HG02981 (cell line): ENCODE measurements at regions not wholly inside any gene's neighbourhood (a gene's known extent, or its start where the extent isn't known, plus 50 kb on each side); places are given as distances from the start of the nearest gene placed in this dataset.

Source experiments
- ATAC-seq: cut with Tn5 transposase; IDR thresholded peaks from one replicate; pipeline ENCODE4 v1.9.1; 2021; ENCODE audit warnings: mild to moderate bottlenecking, moderate library complexity; ENCODE audit not compliant: unreplicated experiment

- no peak for ATAC-seq
Measured at GRCh38 chr6:145318952-145319351, 416.4 kb downstream of the EPM2A start.

GRCh38 chr6:145319605-145320004 is 415.7 kb downstream of the EPM2A start:
- ATAC-seq: no peak

- no peak for ATAC-seq
Measured at GRCh38 chr6:145323646-145324045, 411.7 kb downstream of the EPM2A start.

- ATAC-seq: no peak
Measured at GRCh38 chr6:145327586-145327985, 407.7 kb downstream of the EPM2A start.

- no peak for ATAC-seq
Measured at GRCh38 chr6:145329257-145329656, 406.1 kb downstream of the EPM2A start.

GRCh38 chr6:145331066-145331465 is 404.3 kb downstream of the EPM2A start:
- no peak for ATAC-seq

DNA sequence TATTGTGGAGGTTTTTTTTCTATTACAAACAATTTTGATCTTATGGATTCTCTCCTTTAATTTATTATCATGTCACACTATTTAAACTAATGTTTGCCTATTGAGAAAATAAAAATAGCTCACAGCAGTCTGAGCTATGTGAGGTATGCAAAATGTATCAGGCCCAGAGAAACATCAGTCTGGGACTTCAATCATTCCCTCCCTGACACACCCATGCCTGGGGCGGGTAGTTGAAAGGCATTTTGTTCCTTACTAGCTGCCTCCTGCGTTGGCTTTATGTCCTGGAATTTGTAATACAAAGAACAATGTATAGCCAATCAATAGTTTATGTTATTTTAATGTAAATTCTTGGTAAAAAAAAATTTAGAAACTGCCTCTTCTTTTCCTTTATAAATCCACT is 403.3 kb downstream of the EPM2A start:
- ATAC-seq: no peak

DNA sequence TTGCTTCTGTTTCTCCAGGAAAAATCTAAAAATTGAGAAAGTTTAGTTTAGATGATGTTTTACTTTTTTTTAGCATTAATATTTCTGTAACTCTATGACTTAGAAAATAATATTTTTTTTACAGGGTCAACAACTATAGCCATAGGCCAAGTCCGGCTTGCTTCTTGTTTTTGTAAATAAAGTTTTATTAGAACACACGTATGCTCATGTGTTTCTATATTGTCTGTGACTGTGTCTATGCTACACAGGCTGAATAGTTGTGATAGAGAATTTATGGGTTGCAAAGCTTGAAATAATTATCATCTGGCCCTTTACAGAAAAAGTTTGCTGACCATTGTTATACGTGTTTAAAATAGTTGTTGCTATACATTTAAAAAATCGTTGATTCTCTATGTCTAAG is 399.2 kb downstream of the EPM2A start:
- ATAC-seq: no peak

DNA sequence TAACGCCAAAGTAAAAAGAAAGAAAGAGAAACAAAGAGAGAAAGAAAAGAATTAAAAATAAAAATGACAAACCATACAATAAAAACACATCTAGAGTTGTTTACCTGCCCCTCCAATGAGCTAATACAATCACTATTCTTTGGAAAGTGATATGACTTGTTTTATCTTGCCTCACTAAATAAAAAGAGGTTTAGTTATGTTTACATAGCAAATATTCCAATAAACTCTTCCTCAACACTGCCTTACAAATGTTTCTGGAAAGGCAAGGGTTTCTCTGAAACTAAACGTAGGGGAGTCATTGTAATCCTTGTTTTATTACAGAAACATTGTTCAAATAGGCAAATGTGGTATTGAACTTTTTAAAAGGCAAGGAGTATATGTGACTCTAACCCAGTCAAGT is 396.2 kb downstream of the EPM2A start:
- ATAC-seq: no peak

DNA sequence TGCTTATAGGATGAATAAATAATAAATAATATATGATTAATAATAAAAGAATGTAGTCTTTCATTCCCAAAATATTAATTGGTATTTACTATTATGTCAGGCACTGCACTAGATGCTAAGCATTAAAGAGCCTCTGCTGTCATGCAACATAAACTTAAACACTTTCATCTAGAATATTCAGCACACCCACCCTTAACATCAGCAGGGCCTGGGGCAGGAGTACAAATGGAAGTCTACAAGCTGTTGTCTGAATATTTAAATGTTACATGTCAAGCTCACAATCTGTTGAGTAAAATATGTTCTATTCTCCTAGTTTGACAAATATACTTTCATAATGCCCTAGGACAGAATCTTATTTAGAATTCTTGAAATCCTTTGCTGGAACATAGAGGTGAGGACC is 395.1 kb downstream of the EPM2A start:
- no peak for ATAC-seq

DNA sequence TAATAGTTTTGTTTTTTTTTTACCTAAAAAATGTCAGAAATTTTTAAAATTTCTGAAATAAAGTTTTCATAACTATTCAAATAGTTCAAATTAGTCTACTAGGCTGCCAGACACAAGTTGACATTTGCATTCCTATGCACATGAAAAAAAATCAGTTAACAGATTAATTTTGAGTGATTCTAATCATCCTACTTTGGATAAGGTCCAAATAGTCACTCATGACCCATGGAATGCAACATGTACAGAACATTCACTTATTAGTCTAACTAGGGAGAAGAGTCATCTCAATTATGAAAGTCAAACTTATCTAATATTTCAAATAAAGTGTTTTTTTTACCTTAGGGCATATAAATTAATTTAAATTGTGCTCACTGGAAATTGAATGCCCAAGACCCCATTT is 390.2 kb downstream of the EPM2A start:
- ATAC-seq: no peak

- no peak for ATAC-seq
Measured at GRCh38 chr6:145347216-145347615, 388.1 kb downstream of the EPM2A start.

GRCh38 chr6:145349950-145350510 is 385.3 kb downstream of the EPM2A start:
- ATAC-seq: peak; percentile 77

DNA sequence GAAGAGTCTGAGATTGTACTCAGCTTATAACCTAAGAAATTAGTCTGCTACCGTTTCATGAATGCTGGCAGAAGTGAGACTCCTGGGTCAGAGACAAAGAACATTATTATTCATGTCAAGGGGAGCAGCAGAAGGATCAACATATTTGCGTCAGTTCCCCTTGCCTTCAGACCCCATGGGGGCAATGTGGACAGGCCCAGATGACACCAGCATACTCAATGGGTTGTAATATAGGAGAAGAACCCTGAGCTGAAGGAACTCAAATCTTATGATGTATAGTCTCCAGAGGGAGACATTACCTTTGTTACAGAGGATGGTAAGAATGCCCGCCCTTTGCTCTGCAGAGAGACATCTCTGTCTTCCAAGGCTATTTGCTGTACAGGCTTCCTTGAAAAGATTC is 384.4 kb downstream of the EPM2A start:
- no peak for ATAC-seq

DNA sequence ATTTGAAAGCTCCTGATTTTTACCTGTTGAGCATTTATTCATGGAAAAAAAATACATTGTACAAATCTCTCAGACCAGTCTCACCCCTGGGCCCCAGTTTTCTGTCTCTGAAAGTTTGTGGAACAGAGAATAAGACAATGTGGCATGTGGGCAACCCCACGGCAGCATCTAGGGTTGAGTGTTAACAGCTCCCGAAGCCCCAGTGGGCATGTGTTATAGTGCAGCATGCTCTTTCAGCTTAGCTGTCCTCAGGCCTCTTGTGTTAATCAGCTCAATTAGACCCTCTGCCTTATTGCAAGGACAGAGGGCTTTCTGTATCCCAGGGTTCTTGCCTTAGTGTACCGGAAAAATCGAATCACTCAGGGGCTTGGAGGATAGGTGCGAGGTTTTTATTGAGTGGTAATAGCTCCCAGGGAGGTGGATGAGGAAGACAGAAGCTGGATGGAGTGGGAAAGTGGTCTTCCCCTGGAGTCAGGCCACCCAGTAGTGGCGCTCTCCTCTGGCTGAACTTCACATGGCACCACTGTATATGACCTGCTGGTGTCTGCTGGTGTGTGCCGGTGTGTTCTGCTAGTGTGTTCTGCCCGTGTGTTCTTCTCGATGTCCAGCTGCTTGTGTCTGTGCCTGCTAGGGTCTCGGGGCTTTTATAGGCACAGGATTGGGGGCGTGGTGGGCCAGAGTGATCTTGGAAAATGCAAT is 382.8 kb downstream of the EPM2A start:
- no peak for ATAC-seq

- ATAC-seq: no peak
Measured at GRCh38 chr6:145360865-145361264, 374.5 kb downstream of the EPM2A start.

DNA sequence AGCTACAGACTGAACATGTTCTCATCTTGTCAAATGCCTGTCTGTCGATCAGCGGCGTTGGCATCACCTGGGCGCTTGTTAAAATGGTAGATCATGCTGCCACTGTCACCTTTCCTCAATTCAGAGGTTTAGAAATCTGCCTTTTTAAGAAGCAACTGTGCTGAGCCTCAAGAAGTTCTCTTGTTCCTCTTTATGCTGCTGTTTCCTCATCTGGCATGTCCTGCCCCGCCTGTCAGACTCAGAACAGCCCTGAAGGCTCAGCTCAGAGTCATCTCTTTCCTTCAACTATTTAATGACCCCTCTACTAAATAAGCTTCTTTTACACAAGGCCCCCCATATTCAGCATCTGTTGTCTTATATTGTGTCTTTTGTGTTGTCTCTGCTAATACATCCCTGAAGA is 368.2 kb downstream of the EPM2A start:
- no peak for ATAC-seq

GRCh38 chr6:145368075-145368474 is 367.2 kb downstream of the EPM2A start:
- no peak for ATAC-seq

GRCh38 chr6:145370559-145370958 is 364.8 kb downstream of the EPM2A start:
- ATAC-seq: no peak

- ATAC-seq: peak; percentile 98
Measured at GRCh38 chr6:145372671-145373151, 362.6 kb downstream of the EPM2A start.

DNA sequence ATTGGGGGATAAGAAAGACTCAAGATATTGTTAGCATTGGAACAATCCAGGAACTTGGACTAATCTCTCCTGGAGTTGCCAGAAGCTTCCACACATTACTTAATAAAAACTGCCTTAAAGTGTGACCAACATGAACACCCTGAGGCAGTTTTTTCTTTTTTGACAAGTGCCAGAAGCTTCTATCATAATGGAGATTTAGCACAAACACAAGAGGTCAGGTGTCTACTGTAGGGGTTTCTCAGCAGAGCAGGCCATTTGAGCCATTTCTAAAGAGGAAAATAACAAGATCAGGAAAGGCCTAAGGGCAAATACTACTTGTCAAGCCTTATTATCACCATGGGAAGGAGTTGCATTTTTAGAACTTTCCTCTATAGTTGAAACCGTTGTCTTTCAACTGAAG is 361.5 kb downstream of the EPM2A start:
- no peak for ATAC-seq

GRCh38 chr6:145374570-145374969 is 360.8 kb downstream of the EPM2A start:
- no peak for ATAC-seq

DNA sequence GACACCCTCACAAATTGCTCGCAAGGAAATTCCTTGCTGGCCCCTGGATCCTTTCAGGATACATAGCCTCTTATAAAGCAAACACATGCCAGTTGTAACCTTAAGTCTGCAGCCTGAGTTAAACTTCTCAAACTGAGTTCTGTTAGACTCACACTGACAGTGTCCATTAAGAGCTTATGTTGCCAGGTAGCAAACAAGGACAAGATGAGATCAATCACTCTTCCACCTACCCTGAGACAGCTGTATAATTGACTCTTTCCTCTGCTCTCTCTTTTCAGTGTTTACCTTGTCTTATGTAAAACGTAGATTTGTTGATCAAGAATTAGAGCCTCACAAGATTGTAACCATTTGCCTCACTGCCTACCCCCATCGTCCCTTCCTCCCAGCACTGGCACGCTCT is 359.8 kb downstream of the EPM2A start:
- no peak for ATAC-seq
